CD4-positive, alpha-beta T cell (primary cell): ENCODE measurements at regions not wholly inside any gene's neighbourhood (a gene's known extent, or its start where the extent isn't known, plus 50 kb on each side); places are given as distances from the start of the nearest gene placed in this dataset.

ENCODE experiments used
- ATAC-seq: fragments of 200-7000 bp; cut with Tn5 transposase; one replicate; pipeline ENCODE4 v1.10.0; 2022; ENCODE audit warnings: mild to moderate bottlenecking; ENCODE audit not compliant: poor library complexity
- CTCF ChIA-PET: fragments of 350-600 bp; sonication (Branson Sonifier 250); formaldehyde crosslinking; loops from one replicate; lab custom pipeline; 2021; ENCODE audit warnings: antibody characterized with exemption, inconsistent platforms; lab: Charles Lee
- POLR2A ChIA-PET: fragments of 350-600 bp; sonication (Branson Sonifier 250); formaldehyde crosslinking; loops from one replicate; lab custom pipeline; 2021; ENCODE audit warnings: antibody characterized with exemption, inconsistent platforms; lab: Charles Lee
- DNase-seq, 14 experiments: peaks; one replicate each; pipeline ENCODE4 v3.0.0-alpha.2; 2013 to 2020; ENCODE audit warnings: mixed read lengths in 2 of 14
- H3K27ac ChIP-seq, 2 donors: one replicate each; pipeline versions ENCODE4 v1.5.1 to v1.7.0; 2013; ENCODE audit warnings: low read length in 2 of 2, low read depth in 1 of 2, mild to moderate bottlenecking in 1 of 2
- H3K27me3 ChIP-seq, 2 experiments: 1 replicate in 1 of 2; 2 replicates in 1 of 2; pipeline versions ENCODE4 v1.6.1 to v1.7.0; 2013; ENCODE audit warnings: low read length in 2 of 2, control low read depth in 1 of 2, mild to moderate bottlenecking in 1 of 2, moderate library complexity in 1 of 2; ENCODE audit not compliant: insufficient read depth in 2 of 2, control insufficient read depth in 1 of 2
- H3K36me3 ChIP-seq: one replicate; pipeline ENCODE4 v1.6.1; 2013; ENCODE audit warnings: low read length, control low read depth; ENCODE audit not compliant: insufficient read depth
- H3K4me1 ChIP-seq: one replicate; pipeline ENCODE4 v1.6.1; 2013; ENCODE audit warnings: low read length, control low read depth; ENCODE audit not compliant: insufficient read depth
- H3K4me3 ChIP-seq: one replicate; pipeline ENCODE4 v1.5.1; 2013; ENCODE audit warnings: mild to moderate bottlenecking, low read length, moderate library complexity
- H3K9me3 ChIP-seq, 2 experiments: 1 replicate in 1 of 2; 2 replicates in 1 of 2; pipeline versions ENCODE4 v1.6.1 to v1.7.0; 2013; ENCODE audit warnings: low read length in 2 of 2, mild to moderate bottlenecking in 2 of 2, control low read depth in 1 of 2, moderate library complexity in 1 of 2; ENCODE audit not compliant: control insufficient read depth in 1 of 2, insufficient read depth in 1 of 2
- H3K27ac Mint-ChIP-seq: one replicate; pipeline ENCODE4 v1.8.0; 2020; ENCODE audit warnings: mixed read lengths
- H3K27me3 Mint-ChIP-seq: one replicate; pipeline ENCODE4 v1.8.0; 2021; ENCODE audit warnings: mixed read lengths
- H3K36me3 Mint-ChIP-seq: one replicate; pipeline ENCODE4 v1.8.0; 2021; ENCODE audit warnings: low read depth, mixed read lengths
- H3K4me1 Mint-ChIP-seq: one replicate; pipeline ENCODE4 v1.8.0; 2021; ENCODE audit warnings: low read depth, mixed read lengths
- H3K4me3 Mint-ChIP-seq: one replicate; pipeline ENCODE4 v1.8.0; 2020; ENCODE audit warnings: mild to moderate bottlenecking, mixed read lengths
- H3K9me3 Mint-ChIP-seq: one replicate; pipeline ENCODE4 v1.8.0; 2020; ENCODE audit warnings: mixed read lengths
- intact Hi-C, 2 experiments: fragments of 100-400 bp; cut with DNase I in 1 of 2; cut with micrococcal nuclease in 1 of 2; formaldehyde crosslinking; loops; one replicate each; pipeline versions ENCODE4 v1.15.1 to v1.9.0; 2023 to 2025; cut with DNase I, micrococcal nuclease
- TF ChIP-seq, protein P1 (sequence below): fragments of 200-600 bp; IDR thresholded peaks from one replicate; pipeline ENCODE4 v1.8.0; 2022; ENCODE audit warnings: antibody characterized with exemption, mild to moderate bottlenecking

DNA sequence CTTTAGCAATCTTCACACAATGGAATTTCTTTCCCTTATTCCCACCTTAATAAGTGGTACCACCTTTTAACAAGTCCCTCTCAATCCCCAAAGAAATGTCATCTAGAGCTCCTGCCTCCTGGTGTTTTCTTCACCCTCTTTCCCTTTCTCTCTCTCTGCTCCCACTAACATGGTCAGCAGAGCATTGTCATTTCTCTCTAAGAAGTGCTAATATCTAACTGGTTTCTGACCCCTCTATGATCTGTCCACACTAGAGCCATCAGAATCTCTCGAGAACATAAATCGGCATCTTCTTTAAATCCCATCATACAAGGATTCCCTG lies 161.2 kb upstream of the DTNA start:
- Histone ChIP-seq H3K4me1 (no peaks in the 10 kb centered on the region), H3K4me3 (no peak overlapping the region), H3K27ac (no peak overlapping the region), H3K9me3 (no peaks in the 10 kb centered on the region), H3K27me3 (no peaks in the 10 kb centered on the region), H3K36me3 (no peaks in the 10 kb centered on the region)
- H3K4me3 Mint-ChIP-seq = no peak overlapping the region
- intact Hi-C loops = no loop called here
- no peaks in the 10 kb centered on the region for H3K36me3 Mint-ChIP-seq
- H3K9me3 Mint-ChIP-seq = peaks cover 5% of the 10 kb centered on the region
- no peaks in the 10 kb centered on the region for H3K27me3 Mint-ChIP-seq
- POLR2A ChIA-PET = no interaction called here
- no peak overlapping the region for H3K27ac Mint-ChIP-seq
- CTCF ChIA-PET = no interaction called here
- ATAC-seq (no peak), DNase-seq (no peak)
- H3K4me1 Mint-ChIP-seq = no peaks in the 10 kb centered on the region
- TF ChIP-seq, protein P1, sequence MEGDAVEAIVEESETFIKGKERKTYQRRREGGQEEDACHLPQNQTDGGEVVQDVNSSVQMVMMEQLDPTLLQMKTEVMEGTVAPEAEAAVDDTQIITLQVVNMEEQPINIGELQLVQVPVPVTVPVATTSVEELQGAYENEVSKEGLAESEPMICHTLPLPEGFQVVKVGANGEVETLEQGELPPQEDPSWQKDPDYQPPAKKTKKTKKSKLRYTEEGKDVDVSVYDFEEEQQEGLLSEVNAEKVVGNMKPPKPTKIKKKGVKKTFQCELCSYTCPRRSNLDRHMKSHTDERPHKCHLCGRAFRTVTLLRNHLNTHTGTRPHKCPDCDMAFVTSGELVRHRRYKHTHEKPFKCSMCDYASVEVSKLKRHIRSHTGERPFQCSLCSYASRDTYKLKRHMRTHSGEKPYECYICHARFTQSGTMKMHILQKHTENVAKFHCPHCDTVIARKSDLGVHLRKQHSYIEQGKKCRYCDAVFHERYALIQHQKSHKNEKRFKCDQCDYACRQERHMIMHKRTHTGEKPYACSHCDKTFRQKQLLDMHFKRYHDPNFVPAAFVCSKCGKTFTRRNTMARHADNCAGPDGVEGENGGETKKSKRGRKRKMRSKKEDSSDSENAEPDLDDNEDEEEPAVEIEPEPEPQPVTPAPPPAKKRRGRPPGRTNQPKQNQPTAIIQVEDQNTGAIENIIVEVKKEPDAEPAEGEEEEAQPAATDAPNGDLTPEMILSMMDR = no peak

DNA sequence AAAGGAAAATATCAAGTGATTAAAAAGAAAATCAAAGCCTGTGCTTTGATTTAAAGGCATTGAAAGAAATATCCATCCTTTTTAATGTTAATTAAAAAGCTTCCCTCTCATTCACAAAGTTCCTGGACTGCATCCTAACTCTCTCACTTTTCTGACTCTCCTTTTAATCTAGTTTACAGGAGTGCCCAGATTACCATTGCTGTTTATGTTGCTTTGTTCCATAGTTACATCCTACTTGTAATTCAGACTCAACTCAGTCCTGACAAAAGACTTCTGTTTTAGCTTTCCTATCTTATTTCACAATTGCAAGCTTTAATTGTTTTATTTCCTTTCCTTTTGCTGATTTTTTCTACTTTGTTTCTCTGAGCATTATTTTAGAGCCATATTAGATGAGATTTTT lies 160.7 kb upstream of the DTNA start:
- Mint-ChIP-seq H3K27me3 (no peaks in the 10 kb centered on the region), H3K27ac (no peak overlapping the region), H3K4me3 (no peak overlapping the region), H3K36me3 (no peaks in the 10 kb centered on the region), H3K9me3 (peaks cover 5% of the 10 kb centered on the region), H3K4me1 (no peaks in the 10 kb centered on the region)
- DNase-seq (no peak), ATAC-seq (no peak)
- H3K36me3 ChIP-seq = no peaks in the 10 kb centered on the region
- CTCF ChIA-PET = no interaction called here
- no peaks in the 10 kb centered on the region for H3K4me1 ChIP-seq
- no peak overlapping the region for H3K4me3 ChIP-seq
- POLR2A ChIA-PET = no interaction called here
- no peaks in the 10 kb centered on the region for H3K9me3 ChIP-seq
- TF ChIP-seq, protein P1 = no peak
- no peaks in the 10 kb centered on the region for H3K27me3 ChIP-seq
- intact Hi-C loops = no loop called here
- no peak overlapping the region for H3K27ac ChIP-seq

DNA sequence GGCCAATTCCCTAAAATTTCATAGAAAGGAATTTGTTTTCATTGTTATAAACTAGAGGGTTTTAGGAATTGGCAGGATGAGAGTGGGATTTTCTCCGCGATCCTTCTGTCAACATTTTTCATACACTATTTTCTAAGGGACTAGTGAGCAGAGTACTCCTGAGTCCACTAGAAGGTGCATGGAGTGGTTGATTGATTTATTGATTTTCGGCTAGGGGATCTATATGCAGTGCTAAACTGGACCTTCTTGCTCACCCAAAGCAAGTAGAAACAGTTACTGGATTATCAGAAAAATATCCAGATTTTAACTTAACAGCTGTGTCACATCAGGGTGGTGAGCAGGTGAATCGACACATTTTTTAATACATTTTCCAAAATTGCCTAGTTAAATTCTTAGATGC lies 159.9 kb upstream of the DTNA start:
- Mint-ChIP-seq H3K4me3 (no peak overlapping the region), H3K4me1 (no peaks in the 10 kb centered on the region), H3K27ac (no peak overlapping the region), H3K27me3 (no peaks in the 10 kb centered on the region), H3K9me3 (no peaks in the 10 kb centered on the region), H3K36me3 (no peaks in the 10 kb centered on the region)
- no peaks in the 10 kb centered on the region for H3K36me3 ChIP-seq
- intact Hi-C loops = no loop called here
- H3K4me1 ChIP-seq = no peaks in the 10 kb centered on the region
- ChIA-PET CTCF (no interaction called here), POLR2A (no interaction called here)
- TF ChIP-seq, protein P1 = no peak
- H3K9me3 ChIP-seq = no peaks in the 10 kb centered on the region
- H3K27me3 ChIP-seq = no peaks in the 10 kb centered on the region
- no peak for DNase-seq
- no peak overlapping the region for H3K27ac ChIP-seq
- ATAC-seq = no peak
- H3K4me3 ChIP-seq = no peak overlapping the region
